DND-41 (cell line): ENCODE measurements at regions not wholly inside any gene's neighbourhood (a gene's known extent, or its start where the extent isn't known, plus 50 kb on each side); places are given as distances from the start of the nearest gene placed in this dataset.

Experiments
- ATAC-seq: fragments of 200-7000 bp; cut with Tn5 transposase; 3 replicates; pipeline ENCODE4 v1.9.1; 2021; ENCODE audit warnings: low read depth; ENCODE audit not compliant: insufficient read depth
- DNase-seq: peaks from one replicate; pipeline ENCODE4 v3.0.0-alpha.2; 2020
- H2AFZ ChIP-seq: 2 replicates; pipeline ENCODE4 v1.6.0; 2012; ENCODE audit warnings: low read depth, low read length
- H3K27ac ChIP-seq: 2 replicates; pipeline ENCODE4 v1.5.1; 2012; ENCODE audit warnings: low read length, inconsistent platforms
- H3K27me3 ChIP-seq: fragments of 200-600 bp; sonication (generic); 2 replicates; pipeline ENCODE4 v1.6.0; 2012; ENCODE audit warnings: low read length, mild to moderate bottlenecking, inconsistent platforms; ENCODE audit not compliant: insufficient read depth, poor library complexity
- H3K36me3 ChIP-seq: 2 replicates; pipeline ENCODE4 v1.5.1; 2012; ENCODE audit warnings: low read length, inconsistent platforms; ENCODE audit not compliant: insufficient read depth
- H3K4me1 ChIP-seq: 2 replicates; pipeline ENCODE4 v1.5.1; 2012; ENCODE audit warnings: mild to moderate bottlenecking, low read length; ENCODE audit not compliant: insufficient read depth
- H3K4me2 ChIP-seq: 2 replicates; pipeline ENCODE4 v1.6.0; 2012; ENCODE audit warnings: mild to moderate bottlenecking, moderate library complexity, low read length, inconsistent platforms; ENCODE audit not compliant: insufficient read depth
- H3K4me3 ChIP-seq, 2 experiments: fragments of 200-600 bp in 1 of 2; shearing (Covaris generic) in 1 of 2; 2 replicates each; pipeline ENCODE4 v1.5.1; 2012 to 2016; ENCODE audit warnings: inconsistent platforms in 2 of 2, low read length in 2 of 2, mild to moderate bottlenecking in 2 of 2, low read depth in 1 of 2, moderate library complexity in 1 of 2
- H3K79me2 ChIP-seq: 2 replicates; pipeline ENCODE4 v1.6.0; 2012; ENCODE audit warnings: low read length, inconsistent platforms; ENCODE audit not compliant: insufficient read depth
- H3K9ac ChIP-seq: 2 replicates; pipeline ENCODE4 v1.6.0; 2012; ENCODE audit warnings: low read depth, mild to moderate bottlenecking, inconsistent platforms, low read length, moderate library complexity
- H3K9me3 ChIP-seq: 2 replicates; pipeline ENCODE4 v1.5.1; 2012; ENCODE audit warnings: low read length, moderate library complexity, mild to moderate bottlenecking, inconsistent platforms; ENCODE audit not compliant: insufficient read depth, severe bottlenecking
- H4K20me1 ChIP-seq: 2 replicates; pipeline ENCODE4 v1.6.0; 2012; ENCODE audit warnings: low read length; ENCODE audit not compliant: insufficient read depth
- EZH2 ChIP-seq: IDR thresholded peaks from 3 replicates; pipeline ENCODE4 v1.6.1; 2012; ENCODE audit warnings: borderline replicate concordance, low read depth, mild to moderate bottlenecking, moderate library complexity, low read length, inconsistent platforms; ENCODE audit not compliant: severe bottlenecking
- TF ChIP-seq, protein P1 (sequence below): IDR thresholded peaks from 2 replicates; pipeline ENCODE4 v1.5.1; 2012; ENCODE audit warnings: borderline replicate concordance, low read length, moderate library complexity, mild to moderate bottlenecking; ENCODE audit not compliant: poor library complexity, severe bottlenecking; ENCODE audit errors: extremely low read depth

GRCh38 chr9:135178498-135178897 lies 91.0 kb downstream of the OLFM1 start:
- DNase-seq (no peak), ATAC-seq (no peak)
- H3K9me3 ChIP-seq = no peaks in the 10 kb centered on the region
- no peak overlapping the region for H3K9ac ChIP-seq
- no peaks in the 10 kb centered on the region for H3K27me3 ChIP-seq
- no peak overlapping the region for H3K4me2 ChIP-seq
- TF ChIP-seq EZH2 = no peak
- TF ChIP-seq, protein P1, sequence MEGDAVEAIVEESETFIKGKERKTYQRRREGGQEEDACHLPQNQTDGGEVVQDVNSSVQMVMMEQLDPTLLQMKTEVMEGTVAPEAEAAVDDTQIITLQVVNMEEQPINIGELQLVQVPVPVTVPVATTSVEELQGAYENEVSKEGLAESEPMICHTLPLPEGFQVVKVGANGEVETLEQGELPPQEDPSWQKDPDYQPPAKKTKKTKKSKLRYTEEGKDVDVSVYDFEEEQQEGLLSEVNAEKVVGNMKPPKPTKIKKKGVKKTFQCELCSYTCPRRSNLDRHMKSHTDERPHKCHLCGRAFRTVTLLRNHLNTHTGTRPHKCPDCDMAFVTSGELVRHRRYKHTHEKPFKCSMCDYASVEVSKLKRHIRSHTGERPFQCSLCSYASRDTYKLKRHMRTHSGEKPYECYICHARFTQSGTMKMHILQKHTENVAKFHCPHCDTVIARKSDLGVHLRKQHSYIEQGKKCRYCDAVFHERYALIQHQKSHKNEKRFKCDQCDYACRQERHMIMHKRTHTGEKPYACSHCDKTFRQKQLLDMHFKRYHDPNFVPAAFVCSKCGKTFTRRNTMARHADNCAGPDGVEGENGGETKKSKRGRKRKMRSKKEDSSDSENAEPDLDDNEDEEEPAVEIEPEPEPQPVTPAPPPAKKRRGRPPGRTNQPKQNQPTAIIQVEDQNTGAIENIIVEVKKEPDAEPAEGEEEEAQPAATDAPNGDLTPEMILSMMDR = no peak
- no peaks in the 10 kb centered on the region for H3K79me2 ChIP-seq
- H3K27ac ChIP-seq = no peak overlapping the region
- H3K36me3 ChIP-seq = no peaks in the 10 kb centered on the region
- H4K20me1 ChIP-seq = no peaks in the 10 kb centered on the region
- H3K4me3 ChIP-seq = no peak overlapping the region
- no peak overlapping the region for H2AFZ ChIP-seq
- no peaks in the 10 kb centered on the region for H3K4me1 ChIP-seq

- TF ChIP-seq, protein P1 = no peak
- TF ChIP-seq EZH2 = no peak
- Histone ChIP-seq H3K9me3 (no peaks in the 10 kb centered on the region), H3K27ac (no peak overlapping the region), H3K36me3 (no peaks in the 10 kb centered on the region), H3K9ac (no peak overlapping the region), H3K4me2 (no peak overlapping the region), H4K20me1 (no peaks in the 10 kb centered on the region), H3K27me3 (no peaks in the 10 kb centered on the region), H2AFZ (no peak overlapping the region), H3K4me1 (no peaks in the 10 kb centered on the region), H3K79me2 (no peaks in the 10 kb centered on the region), H3K4me3 (no peak overlapping the region)
- DNase-seq (no peak), ATAC-seq (no peak)
Observed at GRCh38 chr9:135179041-135179440, 91.6 kb downstream of the OLFM1 start.

GRCh38 chr9:135179976-135180375 lies 92.5 kb downstream of the OLFM1 start:
- TF ChIP-seq, protein P1 = no peak
- no peak for TF ChIP-seq EZH2
- Histone ChIP-seq H3K4me3 (no peak overlapping the region), H4K20me1 (no peaks in the 10 kb centered on the region), H3K4me1 (no peaks in the 10 kb centered on the region), H3K36me3 (no peaks in the 10 kb centered on the region), H3K27ac (no peak overlapping the region), H2AFZ (no peak overlapping the region), H3K79me2 (no peaks in the 10 kb centered on the region), H3K9me3 (no peaks in the 10 kb centered on the region), H3K27me3 (no peaks in the 10 kb centered on the region), H3K4me2 (no peak overlapping the region), H3K9ac (no peak overlapping the region)
- ATAC-seq (no peak), DNase-seq (no peak)

GRCh38 chr9:135180586-135180985 lies 93.1 kb downstream of the OLFM1 start:
- no peaks in the 10 kb centered on the region for H3K27me3 ChIP-seq
- ATAC-seq = no peak

More at GRCh38 chr9:135180586-135180985, 93.1 kb downstream of the OLFM1 start:
- no peak overlapping the region for H3K4me3 ChIP-seq
- H3K36me3 ChIP-seq = no peaks in the 10 kb centered on the region
- no peak overlapping the region for H3K9ac ChIP-seq
- H3K9me3 ChIP-seq = no peaks in the 10 kb centered on the region
- TF ChIP-seq, protein P1 = no peak
- TF ChIP-seq EZH2 = no peak
- no peaks in the 10 kb centered on the region for H3K79me2 ChIP-seq
- DNase-seq = no peak
- no peak overlapping the region for H3K27ac ChIP-seq
- no peaks in the 10 kb centered on the region for H3K4me1 ChIP-seq
- no peak overlapping the region for H2AFZ ChIP-seq
- no peaks in the 10 kb centered on the region for H4K20me1 ChIP-seq
- no peak overlapping the region for H3K4me2 ChIP-seq
